SK-N-MC (cell line): ENCODE measurements at regions not wholly inside any gene's neighbourhood (a gene's known extent, or its start where the extent isn't known, plus 50 kb on each side); places are given as distances from the start of the nearest gene placed in this dataset.
A peak's percentile ranks its signal among the peaks of the same experiment; 100 is the strongest.

Experiments
- DNase-seq: peaks from one replicate; pipeline ENCODE4 v3.0.0-alpha.2; 2011; ENCODE audit warnings: low read depth, low spot score
- H3K27ac ChIP-seq: fragments of 200-600 bp; sonication (generic); 2 replicates; pipeline ENCODE4 v1.5.1; 2016; ENCODE audit warnings: mixed run types
- H3K36me3 ChIP-seq: fragments of 200-600 bp; sonication (generic); 2 replicates; pipeline ENCODE4 v1.6.1; 2017; ENCODE audit warnings: antibody characterized with exemption, low read length, mixed read lengths; ENCODE audit not compliant: insufficient read depth
- H3K4me3 ChIP-seq: fragments of 200-600 bp; sonication (generic); 2 replicates; pipeline ENCODE4 v1.5.1; 2016
- H3K9ac ChIP-seq: fragments of 200-600 bp; sonication (generic); 2 replicates; pipeline ENCODE4 v1.8.0; 2017; ENCODE audit warnings: mixed run types, mixed read lengths; ENCODE audit not compliant: insufficient read length
- H3K9me3 ChIP-seq: fragments of 200-600 bp; sonication (generic); 2 replicates; pipeline ENCODE4 v1.6.1; 2017; ENCODE audit warnings: low read depth, mild to moderate bottlenecking, antibody characterized with exemption, low read length, moderate library complexity, mixed read lengths
- EZH2 ChIP-seq: fragments of 200-600 bp; sonication (generic); IDR thresholded peaks from one replicate; pipeline ENCODE4 v1.6.1; 2017; ENCODE audit warnings: antibody characterized with exemption
- FOXP2 ChIP-seq: optimal IDR thresholded peaks from 2 replicates; pipeline ENCODE3; 2011; ENCODE audit warnings: mild to moderate bottlenecking, moderate library complexity; ENCODE audit not compliant: insufficient read depth; ENCODE audit errors: extremely low read length, control extremely low read depth
- POLR2AphosphoS5 ChIP-seq: IDR thresholded peaks from 2 replicates; pipeline ENCODE4 v1.6.1; 2012; ENCODE audit warnings: mild to moderate bottlenecking, low read depth, low read length, borderline replicate concordance

DNA sequence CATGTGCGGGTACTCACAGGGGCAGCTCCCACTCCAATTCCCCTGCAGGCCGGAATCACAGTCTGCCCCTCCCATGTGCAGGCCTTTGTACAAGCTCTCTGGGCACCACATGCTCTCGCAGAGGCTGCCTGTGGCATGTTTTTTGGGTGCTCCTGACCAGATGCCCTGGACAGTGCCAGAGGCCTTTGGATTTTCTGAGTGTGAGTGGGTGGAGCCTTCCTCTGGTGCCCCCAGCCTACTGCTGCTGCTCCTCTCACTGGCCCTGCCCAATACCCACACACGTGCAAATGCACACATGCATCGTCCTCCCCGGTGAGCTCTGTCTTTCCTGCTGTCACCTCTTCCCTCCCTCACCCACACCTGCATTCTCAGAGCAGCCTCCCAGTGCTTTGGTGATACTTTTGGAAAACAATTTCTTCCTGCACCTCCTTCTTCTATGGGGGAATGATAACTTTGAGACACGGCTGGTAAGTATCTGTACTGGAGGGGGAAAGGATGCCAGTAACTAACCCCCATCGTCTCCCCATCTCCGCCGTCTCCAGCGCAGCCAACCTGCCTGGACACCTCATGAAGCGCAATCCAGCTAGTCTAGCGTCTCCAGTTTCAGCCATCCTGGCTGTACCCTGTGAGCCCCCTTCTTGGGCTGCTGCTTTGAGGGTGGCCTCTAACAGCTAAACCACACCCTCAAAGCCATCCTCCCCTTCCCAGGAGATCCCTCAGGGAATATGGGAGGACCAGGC is 229.4 kb upstream of the TOPAZ1 start:
- Histone ChIP-seq H3K4me3 (no peak overlapping the region), H3K36me3 (no peaks in the 10 kb centered on the region), H3K9ac (no peak overlapping the region), H3K27ac (no peak overlapping the region), H3K9me3 (no peaks in the 10 kb centered on the region)
- TF ChIP-seq FOXP2 (no peak), POLR2AphosphoS5 (no peak), EZH2 (no peak)
- no peak for DNase-seq

DNA sequence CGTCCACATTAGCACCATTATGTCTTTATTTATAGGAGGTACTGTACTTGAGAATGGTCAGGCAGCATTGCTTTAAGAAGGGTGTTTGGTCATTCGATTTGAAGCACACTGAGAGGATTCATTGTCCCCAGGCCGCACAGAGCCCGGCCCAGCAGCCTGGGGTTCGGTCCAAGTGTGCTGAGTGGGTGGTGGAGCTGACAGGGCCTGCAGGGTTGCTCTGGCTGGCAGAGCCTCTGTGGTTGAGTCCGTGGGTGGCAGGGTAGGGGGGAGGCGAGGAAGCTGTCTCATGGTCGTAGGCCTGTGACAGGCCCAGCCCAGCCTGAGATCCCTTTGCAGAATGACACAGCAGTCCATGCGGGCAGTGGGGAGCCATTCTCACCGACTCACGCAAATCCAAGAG is 227.7 kb upstream of the TOPAZ1 start:
- no peak overlapping the region for H3K27ac ChIP-seq
- H3K9me3 ChIP-seq, result no peaks in the 10 kb centered on the region
- H3K36me3 ChIP-seq, result no peaks in the 10 kb centered on the region
- H3K9ac ChIP-seq, result no peak overlapping the region
- TF ChIP-seq FOXP2 (no peak), POLR2AphosphoS5 (no peak)
- no peak overlapping the region for H3K4me3 ChIP-seq
- DNase-seq, result no peak

DNA sequence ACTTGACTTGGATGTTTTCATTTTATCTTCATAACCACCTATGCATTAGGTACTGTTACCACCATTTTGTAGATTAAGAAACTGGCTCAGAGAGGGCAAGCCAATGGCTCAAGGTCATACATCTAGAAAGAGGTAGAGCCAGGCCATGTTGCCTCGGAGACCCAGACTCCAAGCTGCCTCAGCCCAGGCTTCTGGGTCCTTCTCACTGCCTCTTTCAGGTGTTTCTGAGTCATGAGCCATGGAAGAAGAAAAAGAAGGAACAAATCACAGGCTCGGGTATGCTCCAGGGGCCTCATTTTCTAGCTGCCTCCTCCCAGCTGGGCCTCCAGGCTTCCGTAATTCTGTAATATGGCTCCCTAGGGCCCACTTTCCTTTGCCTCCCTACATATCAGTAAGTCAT is 226.5 kb upstream of the TOPAZ1 start:
- H3K27ac ChIP-seq, result no peak overlapping the region
- DNase-seq, result peak; percentile 32
- H3K9me3 ChIP-seq, result no peaks in the 10 kb centered on the region
- no peak overlapping the region for H3K9ac ChIP-seq
- H3K4me3 ChIP-seq, result no peak overlapping the region
- H3K36me3 ChIP-seq, result no peaks in the 10 kb centered on the region
- TF ChIP-seq POLR2AphosphoS5 (no peak), FOXP2 (no peak), EZH2 (no peak)

DNA sequence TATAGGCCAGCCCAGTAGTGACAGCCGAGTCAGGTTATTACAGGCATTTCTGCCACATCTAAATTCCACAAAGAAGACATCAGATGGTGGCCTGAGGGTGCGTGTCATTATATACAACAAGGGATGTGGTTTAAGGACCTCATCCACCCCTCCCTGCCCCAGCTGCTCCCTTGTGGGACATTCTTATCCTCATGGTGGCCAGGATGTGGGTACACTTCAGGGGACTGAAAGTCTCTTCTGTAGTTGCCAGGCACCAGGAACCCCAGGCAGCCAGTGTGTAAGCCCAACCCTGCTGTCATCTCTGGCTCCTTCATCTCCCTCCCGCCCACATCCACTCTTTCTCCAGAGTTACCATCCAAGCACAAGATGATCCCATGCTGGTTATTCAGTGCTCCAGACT is 224.9 kb upstream of the TOPAZ1 start:
- no peak overlapping the region for H3K9ac ChIP-seq
- no peaks in the 10 kb centered on the region for H3K36me3 ChIP-seq

DNA sequence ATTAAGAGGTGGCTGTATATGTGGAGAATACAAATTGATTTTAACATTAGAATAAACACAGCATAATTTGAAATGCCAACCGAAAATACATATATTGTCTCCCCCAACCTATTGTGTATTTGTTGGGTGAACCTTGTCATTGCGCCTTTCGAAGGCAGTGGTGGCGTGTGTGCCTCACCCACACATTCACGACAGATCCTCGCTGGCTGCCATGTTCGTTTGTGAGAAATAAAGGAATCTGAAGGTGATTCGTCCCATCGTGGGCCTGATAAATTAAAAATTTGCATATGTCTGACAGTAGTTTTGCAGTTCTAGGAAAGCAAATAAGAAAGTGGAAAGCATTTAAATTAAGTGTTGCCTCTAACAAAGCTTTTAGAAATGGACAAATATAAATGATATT is 222.8 kb upstream of the TOPAZ1 start:
- Histone ChIP-seq H3K9ac (no peak overlapping the region), H3K27ac (no peak overlapping the region)
- no peak for DNase-seq

More for the DNA sequence above, 224.9 kb upstream of the TOPAZ1 start:
- no peak for DNase-seq
- no peak overlapping the region for H3K27ac ChIP-seq
- TF ChIP-seq EZH2 (no peak), FOXP2 (no peak), POLR2AphosphoS5 (no peak)
- no peak overlapping the region for H3K4me3 ChIP-seq
- no peaks in the 10 kb centered on the region for H3K9me3 ChIP-seq

DNA sequence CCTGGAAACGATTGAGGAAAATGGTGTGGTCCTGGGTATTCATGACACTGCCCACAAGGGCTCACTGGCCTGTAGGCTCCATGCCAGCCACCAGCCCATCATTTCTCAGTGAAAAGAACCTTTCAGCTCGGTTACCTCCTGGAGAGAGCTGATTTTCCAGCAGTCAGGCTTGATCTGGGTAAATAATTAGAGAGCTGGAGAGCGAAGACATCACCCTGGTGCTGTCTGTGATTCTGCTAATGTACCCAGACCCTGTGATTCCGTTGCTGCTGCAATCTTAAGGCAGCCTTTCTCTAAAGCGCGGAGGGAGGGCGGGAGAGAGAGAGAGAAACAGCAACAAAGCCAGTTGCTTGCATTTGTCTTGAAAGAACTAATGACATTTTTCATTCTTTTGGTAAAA is 221.9 kb upstream of the TOPAZ1 start:
- no peak for DNase-seq
- no peaks in the 10 kb centered on the region for H3K9me3 ChIP-seq
- H3K27ac ChIP-seq, result no peak overlapping the region
- no peak overlapping the region for H3K9ac ChIP-seq
- H3K4me3 ChIP-seq, result no peak overlapping the region
- H3K36me3 ChIP-seq, result no peaks in the 10 kb centered on the region
- no peak for TF ChIP-seq FOXP2
- no peak for TF ChIP-seq POLR2AphosphoS5
- TF ChIP-seq EZH2, result no peak

More for the DNA sequence above, 222.8 kb upstream of the TOPAZ1 start:
- Histone ChIP-seq H3K36me3 (no peaks in the 10 kb centered on the region), H3K9me3 (no peaks in the 10 kb centered on the region), H3K4me3 (no peak overlapping the region)
- TF ChIP-seq FOXP2 (no peak), POLR2AphosphoS5 (no peak), EZH2 (no peak)

DNA sequence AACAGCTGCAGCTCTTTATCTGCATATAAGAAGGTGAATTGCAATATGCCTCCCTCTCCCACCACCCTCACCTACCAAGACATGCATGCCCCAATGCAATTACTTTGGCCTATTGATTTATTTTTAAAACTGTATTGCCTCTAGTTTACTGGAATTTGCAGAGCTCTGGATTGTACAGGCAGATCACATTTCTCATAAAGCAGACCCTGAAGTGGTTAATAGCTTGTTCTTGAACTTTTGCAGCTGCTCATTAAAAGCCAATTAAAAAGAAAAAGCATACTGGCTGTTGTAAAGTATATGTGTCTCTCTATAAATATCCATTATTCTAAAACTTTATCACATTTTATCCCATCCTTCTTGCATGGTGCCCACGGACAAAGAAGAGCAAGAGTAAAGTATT is 221.5 kb upstream of the TOPAZ1 start:
- no peak for DNase-seq
- H3K36me3 ChIP-seq, result no peaks in the 10 kb centered on the region
- TF ChIP-seq EZH2 (no peak), FOXP2 (no peak), POLR2AphosphoS5 (no peak)
- H3K9ac ChIP-seq, result no peak overlapping the region
- H3K27ac ChIP-seq, result no peak overlapping the region
- no peaks in the 10 kb centered on the region for H3K9me3 ChIP-seq
- no peak overlapping the region for H3K4me3 ChIP-seq

DNA sequence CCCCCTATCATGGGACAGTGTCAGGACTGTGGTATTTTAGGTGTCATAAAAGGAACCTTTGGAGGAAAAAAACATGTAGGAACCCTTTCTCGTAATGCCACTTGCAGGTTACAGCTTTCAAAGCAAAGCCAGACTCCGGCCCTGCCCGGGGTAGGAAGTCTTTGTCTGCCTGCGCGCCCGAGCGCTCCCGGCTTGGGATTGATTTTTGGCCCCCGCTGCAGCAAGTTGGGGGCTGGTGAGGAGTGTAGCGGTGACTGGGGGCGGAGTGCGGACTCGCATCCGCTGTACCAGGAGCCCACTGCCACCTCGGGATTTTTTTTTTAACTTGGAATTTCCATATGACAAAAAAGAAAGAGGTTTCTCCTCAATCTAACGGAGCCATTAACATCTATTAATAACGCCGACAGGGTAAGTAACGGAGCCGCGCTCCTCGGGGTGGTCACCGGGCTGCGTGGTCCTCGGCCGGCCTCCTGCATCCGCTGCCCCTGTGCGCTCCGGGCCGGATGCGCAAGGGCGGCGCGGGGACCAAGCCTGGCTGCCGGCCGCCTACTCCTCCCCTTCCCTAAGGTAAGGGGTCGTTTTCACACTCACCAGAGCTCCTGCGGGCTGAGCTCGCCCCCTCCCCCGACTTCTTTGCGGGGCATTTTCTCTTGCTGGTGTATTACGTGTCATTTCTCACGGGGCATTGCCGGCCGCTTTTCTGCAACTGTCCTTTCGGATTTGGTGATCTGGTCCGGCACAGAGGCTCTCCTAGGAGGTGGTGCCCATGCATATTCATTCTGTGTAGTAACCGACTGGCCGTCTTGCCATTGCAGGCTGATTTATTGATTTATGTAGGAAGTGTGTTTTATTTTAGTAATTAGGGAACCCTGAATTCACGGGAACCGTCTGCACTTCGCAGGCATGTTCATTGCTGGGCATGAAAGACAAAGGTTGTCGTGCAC is 219.8 kb upstream of the TOPAZ1 start:
- H3K4me3 ChIP-seq, result no peak overlapping the region
- no peaks in the 10 kb centered on the region for H3K9me3 ChIP-seq
- no peak for DNase-seq

DNA sequence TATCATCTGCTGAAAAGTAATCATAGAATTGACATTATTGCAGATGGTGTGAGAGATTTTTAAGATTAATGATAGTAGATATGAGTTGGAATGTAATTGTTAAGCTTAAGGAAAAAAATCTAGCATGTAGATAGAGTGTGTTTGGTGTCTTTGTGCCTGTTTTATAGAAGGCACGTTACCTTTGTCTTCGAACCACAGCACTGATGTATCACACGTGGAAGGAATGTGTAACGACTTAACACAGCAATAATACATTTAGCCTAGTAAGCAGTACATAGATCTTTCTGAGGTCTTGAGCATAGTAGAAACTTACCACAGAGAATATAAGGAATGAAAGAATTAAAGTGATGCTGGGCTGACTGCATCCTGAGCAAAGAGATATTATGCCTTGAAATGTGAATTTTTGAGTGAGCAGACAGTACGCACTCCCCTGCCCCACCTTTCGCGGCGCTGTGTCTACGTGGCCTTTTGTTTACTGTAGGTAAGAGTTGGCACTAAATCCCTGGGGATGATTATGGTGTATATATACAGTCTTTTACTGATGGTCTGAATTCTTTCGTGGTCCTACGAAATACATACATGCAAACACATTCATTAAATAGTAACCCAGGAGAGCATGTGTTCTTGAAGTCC is 217.6 kb upstream of the TOPAZ1 start:
- H3K9me3 ChIP-seq, result no peaks in the 10 kb centered on the region
- no peak for DNase-seq
- no peak overlapping the region for H3K27ac ChIP-seq
- TF ChIP-seq POLR2AphosphoS5, result no peak
- H3K9ac ChIP-seq, result no peak overlapping the region
- no peaks in the 10 kb centered on the region for H3K36me3 ChIP-seq
- H3K4me3 ChIP-seq, result no peak overlapping the region

More for the DNA sequence above, 219.8 kb upstream of the TOPAZ1 start:
- H3K36me3 ChIP-seq, result no peaks in the 10 kb centered on the region
- no peak for TF ChIP-seq EZH2
- TF ChIP-seq FOXP2, result no peak
- no peak for TF ChIP-seq POLR2AphosphoS5
- H3K9ac ChIP-seq, result no peak overlapping the region
- H3K27ac ChIP-seq, result no peak overlapping the region
